ACHN (cell line): ENCODE measurements at regions not wholly inside any gene's neighbourhood (a gene's known extent, or its start where the extent isn't known, plus 50 kb on each side); places are given as distances from the start of the nearest gene placed in this dataset.
"Not testable (repeated sequence)": the region's sequence is repeated elsewhere in the genome, so short reads cannot be mapped to it uniquely, and the experiment has no call there.

ENCODE experiments used
- DNase-seq: peaks from one replicate; pipeline ENCODE4 v3.0.0-alpha.2; 2015
- in situ Hi-C: cut with HindIII; loops from 2 replicates; pipeline ENCODE4 v1.10.0; 2017; ENCODE audit warnings: low sequenced_read_pairs, low pct_ligation_motif_present, low pct_unique_long_range_greater_than_20kb

GRCh38 chr11:42795483-42795882, 516.3 kb upstream of the API5 start:
- DNase-seq, in situ Hi-C loops: not testable (repeated sequence)

GRCh38 chr11:42800041-42800440, 511.8 kb upstream of the API5 start:
- no peak for DNase-seq
- in situ Hi-C loops: no loop called here

GRCh38 chr11:42802201-42802899, 509.4 kb upstream of the API5 start:
- no peak for DNase-seq
- in situ Hi-C loops: no loop called here

- DNase-seq: no peak
- in situ Hi-C loops: no loop called here
Observed at GRCh38 chr11:42806191-42806590, 505.6 kb upstream of the API5 start.

- in situ Hi-C loops: no loop called here
- no peak for DNase-seq
Observed at GRCh38 chr11:42812361-42812760, 499.4 kb upstream of the API5 start.

- in situ Hi-C loops: no loop called here
- no peak for DNase-seq
Observed at GRCh38 chr11:42812960-42813359, 498.8 kb upstream of the API5 start.

- no peak for DNase-seq
- in situ Hi-C loops: no loop called here
Observed at GRCh38 chr11:42816471-42816870, 495.3 kb upstream of the API5 start.

- no peak for DNase-seq
- in situ Hi-C loops: no loop called here
Observed at GRCh38 chr11:42819126-42819525, 492.7 kb upstream of the API5 start.

GRCh38 chr11:42822188-42822587, 489.6 kb upstream of the API5 start:
- DNase-seq, in situ Hi-C loops: not testable (repeated sequence)

GRCh38 chr11:42823546-42823945, 488.2 kb upstream of the API5 start:
- in situ Hi-C loops: no loop called here
- no peak for DNase-seq

- in situ Hi-C loops: no loop called here
- DNase-seq: no peak
Observed at GRCh38 chr11:42824067-42824466, 487.7 kb upstream of the API5 start.

- in situ Hi-C loops: no loop called here
- no peak for DNase-seq
Observed at GRCh38 chr11:42825598-42825997, 486.2 kb upstream of the API5 start.

GRCh38 chr11:42827845-42828244, 484.0 kb upstream of the API5 start:
- in situ Hi-C loops: no loop called here
- DNase-seq: no peak

- no peak for DNase-seq
- in situ Hi-C loops: no loop called here
Observed at GRCh38 chr11:42837994-42838393, 473.8 kb upstream of the API5 start.

- in situ Hi-C loops: no loop called here
- DNase-seq: no peak
Observed at GRCh38 chr11:42840176-42840829, 471.5 kb upstream of the API5 start.

- in situ Hi-C loops: no loop called here
Observed at GRCh38 chr11:42840860-42841259, 470.9 kb upstream of the API5 start.

GRCh38 chr11:42841556-42841955, 470.2 kb upstream of the API5 start:
- no peak for DNase-seq
- in situ Hi-C loops: no loop called here

More at GRCh38 chr11:42840860-42841259, 470.9 kb upstream of the API5 start:
- no peak for DNase-seq

GRCh38 chr11:42849362-42849761, 462.4 kb upstream of the API5 start:
- in situ Hi-C loops: no loop called here
- no peak for DNase-seq

GRCh38 chr11:42857344-42857743, 454.5 kb upstream of the API5 start:
- in situ Hi-C loops: no loop called here
- no peak for DNase-seq

- no peak for DNase-seq
- in situ Hi-C loops: no loop called here
Observed at GRCh38 chr11:42870480-42870879, 441.3 kb upstream of the API5 start.
